ENCODE measurements at regions not wholly inside any gene's neighbourhood (a gene's known extent, or its start where the extent isn't known, plus 50 kb on each side); places are given as distances from the start of the nearest gene placed in this dataset.

DNA sequence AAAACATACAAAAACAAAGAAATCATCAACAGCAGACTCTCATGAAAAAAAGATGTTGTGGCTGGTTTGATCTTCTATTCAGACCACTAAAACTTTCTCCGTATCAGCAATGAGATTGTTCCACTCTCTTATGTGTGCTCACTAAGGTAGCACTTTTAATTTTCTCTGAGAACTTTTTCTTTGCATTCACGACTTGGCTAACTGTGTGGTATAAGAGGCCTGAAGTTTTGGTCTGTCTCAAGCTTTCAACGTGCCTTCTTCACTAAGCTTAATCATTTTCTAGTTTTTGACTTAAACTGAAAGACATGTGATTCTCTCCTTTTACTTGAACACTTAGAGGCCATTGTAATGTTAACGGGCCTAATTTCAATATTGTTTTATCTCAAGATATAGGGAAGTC lies 1231.6 kb downstream of the SORCS3 start:
- Mint-ChIP-seq H3K36me3 (ENCODE audit: low read depth) (peaks cover 22% of the 10 kb centered on the region; the same call in 2 of the 3 replicates), H3K27ac (no peak overlapping the region), H3K27me3 (ENCODE audit: insufficient read depth, low read depth, poor library complexity) (peaks cover 4% of the 10 kb centered on the region), H3K4me3 (no peak overlapping the region), H3K4me1 (peaks cover 5% of the 10 kb centered on the region; the same call in 2 of the 3 replicates), H3K9me3 (peaks cover 14% of the 10 kb centered on the region)
- peak; percentile 39 for DNase-seq (ENCODE audit: low spot score)
- Histone ChIP-seq H3K4me1 (ENCODE audit: insufficient read depth) (no peaks in the 10 kb centered on the region), H3K79me2 (replicated peaks; ENCODE audit: insufficient read depth) (no peaks in the 10 kb centered on the region), H3K27ac (ENCODE audit: low read depth) (no peak overlapping the region), H3K27me3 (ENCODE audit: insufficient read depth) (no peaks in the 10 kb centered on the region), H3K4me2 (no peak overlapping the region), H3K4me3 (no peak overlapping the region), H3K9me2 (ENCODE audit: insufficient read depth) (no peaks in the 10 kb centered on the region; the same call in 1 of the 2 replicates), H3F3A (replicated peaks; ENCODE audit: low read depth) (no peaks in the 10 kb centered on the region), H4K20me1 (replicated peaks; ENCODE audit: insufficient read depth) (no peaks in the 10 kb centered on the region), H3K36me3 (ENCODE audit: insufficient read depth) (no peaks in the 10 kb centered on the region), H2AFZ (no peak overlapping the region)
- no peak for ATAC-seq
- TF ChIP-seq JUNB (IDR thresholded peaks at IDR 0.05; ENCODE audit: unreplicated experiment) (no peak), CREB1 (CRISPR knock-in tag; IDR thresholded peaks at IDR 0.05; ENCODE audit: low read depth) (no peak), ZNF114 (CRISPR knock-in tag; IDR thresholded peaks at IDR 0.05) (no peak), ZNF331 (CRISPR knock-in tag; IDR thresholded peaks at IDR 0.05; ENCODE audit: low read depth) (no peak), EZH2phosphoT487 (IDR thresholded peaks at IDR 0.05; ENCODE audit: unreplicated experiment) (no peak), EZH2 (IDR thresholded peaks at IDR 0.05; ENCODE audit: low read depth, unreplicated experiment) (no peak), POLR2AphosphoS5 (IDR thresholded peaks at IDR 0.05; ENCODE audit: low read depth) (no peak), STAT1 (IDR thresholded peaks at IDR 0.05; ENCODE audit: unreplicated experiment) (no peak), NANOG (IDR thresholded peaks at IDR 0.05; ENCODE audit: borderline replicate concordance) (no peak)
- TF ChIP-seq, protein P1, sequence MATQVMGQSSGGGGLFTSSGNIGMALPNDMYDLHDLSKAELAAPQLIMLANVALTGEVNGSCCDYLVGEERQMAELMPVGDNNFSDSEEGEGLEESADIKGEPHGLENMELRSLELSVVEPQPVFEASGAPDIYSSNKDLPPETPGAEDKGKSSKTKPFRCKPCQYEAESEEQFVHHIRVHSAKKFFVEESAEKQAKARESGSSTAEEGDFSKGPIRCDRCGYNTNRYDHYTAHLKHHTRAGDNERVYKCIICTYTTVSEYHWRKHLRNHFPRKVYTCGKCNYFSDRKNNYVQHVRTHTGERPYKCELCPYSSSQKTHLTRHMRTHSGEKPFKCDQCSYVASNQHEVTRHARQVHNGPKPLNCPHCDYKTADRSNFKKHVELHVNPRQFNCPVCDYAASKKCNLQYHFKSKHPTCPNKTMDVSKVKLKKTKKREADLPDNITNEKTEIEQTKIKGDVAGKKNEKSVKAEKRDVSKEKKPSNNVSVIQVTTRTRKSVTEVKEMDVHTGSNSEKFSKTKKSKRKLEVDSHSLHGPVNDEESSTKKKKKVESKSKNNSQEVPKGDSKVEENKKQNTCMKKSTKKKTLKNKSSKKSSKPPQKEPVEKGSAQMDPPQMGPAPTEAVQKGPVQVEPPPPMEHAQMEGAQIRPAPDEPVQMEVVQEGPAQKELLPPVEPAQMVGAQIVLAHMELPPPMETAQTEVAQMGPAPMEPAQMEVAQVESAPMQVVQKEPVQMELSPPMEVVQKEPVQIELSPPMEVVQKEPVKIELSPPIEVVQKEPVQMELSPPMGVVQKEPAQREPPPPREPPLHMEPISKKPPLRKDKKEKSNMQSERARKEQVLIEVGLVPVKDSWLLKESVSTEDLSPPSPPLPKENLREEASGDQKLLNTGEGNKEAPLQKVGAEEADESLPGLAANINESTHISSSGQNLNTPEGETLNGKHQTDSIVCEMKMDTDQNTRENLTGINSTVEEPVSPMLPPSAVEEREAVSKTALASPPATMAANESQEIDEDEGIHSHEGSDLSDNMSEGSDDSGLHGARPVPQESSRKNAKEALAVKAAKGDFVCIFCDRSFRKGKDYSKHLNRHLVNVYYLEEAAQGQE (IDR thresholded peaks at IDR 0.05; ENCODE audit: unreplicated experiment) = no peak
- TF ChIP-seq, protein P2, sequence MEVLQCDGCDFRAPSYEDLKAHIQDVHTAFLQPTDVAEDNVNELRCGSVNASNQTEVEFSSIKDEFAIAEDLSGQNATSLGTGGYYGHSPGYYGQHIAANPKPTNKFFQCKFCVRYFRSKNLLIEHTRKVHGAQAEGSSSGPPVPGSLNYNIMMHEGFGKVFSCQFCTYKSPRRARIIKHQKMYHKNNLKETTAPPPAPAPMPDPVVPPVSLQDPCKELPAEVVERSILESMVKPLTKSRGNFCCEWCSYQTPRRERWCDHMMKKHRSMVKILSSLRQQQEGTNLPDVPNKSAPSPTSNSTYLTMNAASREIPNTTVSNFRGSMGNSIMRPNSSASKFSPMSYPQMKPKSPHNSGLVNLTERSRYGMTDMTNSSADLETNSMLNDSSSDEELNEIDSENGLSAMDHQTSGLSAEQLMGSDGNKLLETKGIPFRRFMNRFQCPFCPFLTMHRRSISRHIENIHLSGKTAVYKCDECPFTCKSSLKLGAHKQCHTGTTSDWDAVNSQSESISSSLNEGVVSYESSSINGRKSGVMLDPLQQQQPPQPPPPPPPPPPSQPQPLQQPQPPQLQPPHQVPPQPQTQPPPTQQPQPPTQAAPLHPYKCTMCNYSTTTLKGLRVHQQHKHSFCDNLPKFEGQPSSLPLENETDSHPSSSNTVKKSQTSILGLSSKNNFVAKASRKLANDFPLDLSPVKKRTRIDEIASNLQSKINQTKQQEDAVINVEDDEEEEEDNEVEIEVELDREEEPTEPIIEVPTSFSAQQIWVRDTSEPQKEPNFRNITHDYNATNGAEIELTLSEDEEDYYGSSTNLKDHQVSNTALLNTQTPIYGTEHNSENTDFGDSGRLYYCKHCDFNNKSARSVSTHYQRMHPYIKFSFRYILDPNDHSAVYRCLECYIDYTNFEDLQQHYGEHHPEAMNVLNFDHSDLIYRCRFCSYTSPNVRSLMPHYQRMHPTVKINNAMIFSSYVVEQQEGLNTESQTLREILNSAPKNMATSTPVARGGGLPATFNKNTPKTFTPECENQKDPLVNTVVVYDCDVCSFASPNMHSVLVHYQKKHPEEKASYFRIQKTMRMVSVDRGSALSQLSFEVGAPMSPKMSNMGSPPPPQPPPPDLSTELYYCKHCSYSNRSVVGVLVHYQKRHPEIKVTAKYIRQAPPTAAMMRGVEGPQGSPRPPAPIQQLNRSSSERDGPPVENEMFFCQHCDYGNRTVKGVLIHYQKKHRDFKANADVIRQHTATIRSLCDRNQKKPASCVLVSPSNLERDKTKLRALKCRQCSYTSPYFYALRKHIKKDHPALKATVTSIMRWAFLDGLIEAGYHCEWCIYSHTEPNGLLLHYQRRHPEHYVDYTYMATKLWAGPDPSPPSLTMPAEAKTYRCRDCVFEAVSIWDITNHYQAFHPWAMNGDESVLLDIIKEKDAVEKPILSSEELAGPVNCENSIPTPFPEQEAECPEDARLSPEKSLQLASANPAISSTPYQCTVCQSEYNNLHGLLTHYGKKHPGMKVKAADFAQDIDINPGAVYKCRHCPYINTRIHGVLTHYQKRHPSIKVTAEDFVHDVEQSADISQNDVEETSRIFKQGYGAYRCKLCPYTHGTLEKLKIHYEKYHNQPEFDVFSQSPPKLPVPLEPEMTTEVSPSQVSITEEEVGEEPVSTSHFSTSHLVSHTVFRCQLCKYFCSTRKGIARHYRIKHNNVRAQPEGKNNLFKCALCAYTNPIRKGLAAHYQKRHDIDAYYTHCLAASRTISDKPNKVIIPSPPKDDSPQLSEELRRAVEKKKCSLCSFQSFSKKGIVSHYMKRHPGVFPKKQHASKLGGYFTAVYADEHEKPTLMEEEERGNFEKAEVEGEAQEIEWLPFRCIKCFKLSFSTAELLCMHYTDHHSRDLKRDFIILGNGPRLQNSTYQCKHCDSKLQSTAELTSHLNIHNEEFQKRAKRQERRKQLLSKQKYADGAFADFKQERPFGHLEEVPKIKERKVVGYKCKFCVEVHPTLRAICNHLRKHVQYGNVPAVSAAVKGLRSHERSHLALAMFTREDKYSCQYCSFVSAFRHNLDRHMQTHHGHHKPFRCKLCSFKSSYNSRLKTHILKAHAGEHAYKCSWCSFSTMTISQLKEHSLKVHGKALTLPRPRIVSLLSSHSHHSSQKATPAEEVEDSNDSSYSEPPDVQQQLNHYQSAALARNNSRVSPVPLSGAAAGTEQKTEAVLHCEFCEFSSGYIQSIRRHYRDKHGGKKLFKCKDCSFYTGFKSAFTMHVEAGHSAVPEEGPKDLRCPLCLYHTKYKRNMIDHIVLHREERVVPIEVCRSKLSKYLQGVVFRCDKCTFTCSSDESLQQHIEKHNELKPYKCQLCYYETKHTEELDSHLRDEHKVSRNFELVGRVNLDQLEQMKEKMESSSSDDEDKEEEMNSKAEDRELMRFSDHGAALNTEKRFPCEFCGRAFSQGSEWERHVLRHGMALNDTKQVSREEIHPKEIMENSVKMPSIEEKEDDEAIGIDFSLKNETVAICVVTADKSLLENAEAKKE (CRISPR knock-in tag; IDR thresholded peaks at IDR 0.05) = no peak
- TF ChIP-seq, protein P3, sequence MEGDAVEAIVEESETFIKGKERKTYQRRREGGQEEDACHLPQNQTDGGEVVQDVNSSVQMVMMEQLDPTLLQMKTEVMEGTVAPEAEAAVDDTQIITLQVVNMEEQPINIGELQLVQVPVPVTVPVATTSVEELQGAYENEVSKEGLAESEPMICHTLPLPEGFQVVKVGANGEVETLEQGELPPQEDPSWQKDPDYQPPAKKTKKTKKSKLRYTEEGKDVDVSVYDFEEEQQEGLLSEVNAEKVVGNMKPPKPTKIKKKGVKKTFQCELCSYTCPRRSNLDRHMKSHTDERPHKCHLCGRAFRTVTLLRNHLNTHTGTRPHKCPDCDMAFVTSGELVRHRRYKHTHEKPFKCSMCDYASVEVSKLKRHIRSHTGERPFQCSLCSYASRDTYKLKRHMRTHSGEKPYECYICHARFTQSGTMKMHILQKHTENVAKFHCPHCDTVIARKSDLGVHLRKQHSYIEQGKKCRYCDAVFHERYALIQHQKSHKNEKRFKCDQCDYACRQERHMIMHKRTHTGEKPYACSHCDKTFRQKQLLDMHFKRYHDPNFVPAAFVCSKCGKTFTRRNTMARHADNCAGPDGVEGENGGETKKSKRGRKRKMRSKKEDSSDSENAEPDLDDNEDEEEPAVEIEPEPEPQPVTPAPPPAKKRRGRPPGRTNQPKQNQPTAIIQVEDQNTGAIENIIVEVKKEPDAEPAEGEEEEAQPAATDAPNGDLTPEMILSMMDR (conservative IDR thresholded peaks at IDR 0.05; ENCODE audit: low read depth in 2 of 2) = no peak
- TF ChIP-seq, protein P4, sequence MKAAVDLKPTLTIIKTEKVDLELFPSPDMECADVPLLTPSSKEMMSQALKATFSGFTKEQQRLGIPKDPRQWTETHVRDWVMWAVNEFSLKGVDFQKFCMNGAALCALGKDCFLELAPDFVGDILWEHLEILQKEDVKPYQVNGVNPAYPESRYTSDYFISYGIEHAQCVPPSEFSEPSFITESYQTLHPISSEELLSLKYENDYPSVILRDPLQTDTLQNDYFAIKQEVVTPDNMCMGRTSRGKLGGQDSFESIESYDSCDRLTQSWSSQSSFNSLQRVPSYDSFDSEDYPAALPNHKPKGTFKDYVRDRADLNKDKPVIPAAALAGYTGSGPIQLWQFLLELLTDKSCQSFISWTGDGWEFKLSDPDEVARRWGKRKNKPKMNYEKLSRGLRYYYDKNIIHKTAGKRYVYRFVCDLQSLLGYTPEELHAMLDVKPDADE (IDR thresholded peaks at IDR 0.05) = no peak

Measured in GM23338 (cell line).